Keratinocyte (primary cell): ENCODE measurements at regions not wholly inside any gene's neighbourhood (a gene's known extent, or its start where the extent isn't known, plus 50 kb on each side); places are given as distances from the start of the nearest gene placed in this dataset.

Experiments used
- DNase-seq: peaks from one replicate; pipeline ENCODE4 v3.0.0-alpha.2; 2011; ENCODE audit warnings: low read depth, missing footprints, low spot score
- FAIRE-seq: peaks from 2 replicates; lab custom pipeline; 2011; peaks lifted over from hg19 to GRCh38; lab: Jason Lieb, UNC
- H2AFZ ChIP-seq: 2 replicates; pipeline ENCODE4 v1.6.0; 2012; ENCODE audit warnings: low read length, control low read depth, inconsistent platforms; ENCODE audit not compliant: control insufficient read depth
- H3K27ac ChIP-seq: 2 replicates; pipeline ENCODE4 v1.5.1; 2011; ENCODE audit warnings: low read length; ENCODE audit not compliant: control insufficient read depth, insufficient read depth
- H3K27me3 ChIP-seq: 3 replicates; pipeline ENCODE4 v1.6.0; 2011; ENCODE audit warnings: low read length; ENCODE audit not compliant: control insufficient read depth, insufficient read depth; ENCODE audit errors: extremely low read depth
- H3K36me3 ChIP-seq, 2 experiments: 2 replicates in 1 of 2; 3 replicates in 1 of 2; pipeline ENCODE4 v1.5.1; 2011; ENCODE audit warnings: low read length in 2 of 2, mild to moderate bottlenecking in 1 of 2; ENCODE audit not compliant: control insufficient read depth in 2 of 2, insufficient read depth in 2 of 2; ENCODE audit errors: extremely low read depth in 1 of 2
- H3K4me1 ChIP-seq: 3 replicates; pipeline ENCODE4 v1.5.1; 2011; ENCODE audit warnings: low read length; ENCODE audit not compliant: control insufficient read depth, insufficient read depth; ENCODE audit errors: extremely low read depth
- H3K4me2 ChIP-seq: 3 replicates; pipeline ENCODE4 v1.6.0; 2011; ENCODE audit warnings: low read depth, low read length; ENCODE audit not compliant: control insufficient read depth, insufficient read depth; ENCODE audit errors: extremely low read depth
- H3K4me3 ChIP-seq, 3 experiments: fragments of 200-600 bp in 1 of 3; sonication (generic) in 1 of 3; 2 replicates in 2 of 3; 3 replicates in 1 of 3; pipeline ENCODE4 v1.5.1; 2011 to 2016; ENCODE audit warnings: low read length in 3 of 3, mild to moderate bottlenecking in 3 of 3, control low read depth in 2 of 3, inconsistent platforms in 1 of 3, low read depth in 1 of 3, mixed read lengths in 1 of 3, mixed run types in 1 of 3, moderate library complexity in 1 of 3; ENCODE audit not compliant: control insufficient read depth in 2 of 3, insufficient read depth in 2 of 3; ENCODE audit errors: extremely low read depth in 1 of 3
- H3K79me2 ChIP-seq: 2 replicates; pipeline ENCODE4 v1.6.0; 2012; ENCODE audit warnings: low read length; ENCODE audit not compliant: control insufficient read depth, insufficient read depth
- H3K9ac ChIP-seq: 3 replicates; pipeline ENCODE4 v1.6.0; 2011; ENCODE audit warnings: low read length; ENCODE audit not compliant: control insufficient read depth, insufficient read depth; ENCODE audit errors: extremely low read depth
- H3K9me1 ChIP-seq: 3 replicates; pipeline ENCODE4 v1.6.0; 2011; ENCODE audit warnings: low read length; ENCODE audit not compliant: control insufficient read depth, insufficient read depth; ENCODE audit errors: extremely low read depth
- H3K9me3 ChIP-seq: 2 replicates; pipeline ENCODE4 v1.5.1; 2012; ENCODE audit warnings: low read depth, low read length; ENCODE audit not compliant: control insufficient read depth
- H4K20me1 ChIP-seq: 3 replicates; pipeline ENCODE4 v1.6.0; 2011; ENCODE audit warnings: low read length; ENCODE audit not compliant: control insufficient read depth, insufficient read depth; ENCODE audit errors: extremely low read depth
- EZH2 ChIP-seq: IDR thresholded peaks from one replicate; pipeline ENCODE4 v1.6.1; 2012; ENCODE audit warnings: inconsistent platforms, mild to moderate bottlenecking, low read length, moderate library complexity
- dilution Hi-C: fragments of 300-500 bp; cut with MboI; formaldehyde crosslinking; loops from one replicate; pipeline ENCODE4 v1.7.0; 2020; ENCODE audit warnings: low sequenced_read_pairs; ENCODE audit not compliant: extremely low pct_ligation_motif_present
- TF ChIP-seq, protein P1 (sequence below), 3 experiments: IDR thresholded peaks in 1 of 3; conservative IDR thresholded peaks in 1 of 3; optimal IDR thresholded peaks in 1 of 3; 2 replicates in 2 of 3; 3 replicates in 1 of 3; pipeline versions ENCODE3 to v1.5.1; 2011; ENCODE audit warnings: low read length in 3 of 3, mild to moderate bottlenecking in 3 of 3, moderate library complexity in 2 of 3, control low read depth in 1 of 3, inconsistent platforms in 1 of 3; ENCODE audit not compliant: insufficient read depth in 2 of 3; ENCODE audit errors: extremely low read depth in 1 of 3

DNA sequence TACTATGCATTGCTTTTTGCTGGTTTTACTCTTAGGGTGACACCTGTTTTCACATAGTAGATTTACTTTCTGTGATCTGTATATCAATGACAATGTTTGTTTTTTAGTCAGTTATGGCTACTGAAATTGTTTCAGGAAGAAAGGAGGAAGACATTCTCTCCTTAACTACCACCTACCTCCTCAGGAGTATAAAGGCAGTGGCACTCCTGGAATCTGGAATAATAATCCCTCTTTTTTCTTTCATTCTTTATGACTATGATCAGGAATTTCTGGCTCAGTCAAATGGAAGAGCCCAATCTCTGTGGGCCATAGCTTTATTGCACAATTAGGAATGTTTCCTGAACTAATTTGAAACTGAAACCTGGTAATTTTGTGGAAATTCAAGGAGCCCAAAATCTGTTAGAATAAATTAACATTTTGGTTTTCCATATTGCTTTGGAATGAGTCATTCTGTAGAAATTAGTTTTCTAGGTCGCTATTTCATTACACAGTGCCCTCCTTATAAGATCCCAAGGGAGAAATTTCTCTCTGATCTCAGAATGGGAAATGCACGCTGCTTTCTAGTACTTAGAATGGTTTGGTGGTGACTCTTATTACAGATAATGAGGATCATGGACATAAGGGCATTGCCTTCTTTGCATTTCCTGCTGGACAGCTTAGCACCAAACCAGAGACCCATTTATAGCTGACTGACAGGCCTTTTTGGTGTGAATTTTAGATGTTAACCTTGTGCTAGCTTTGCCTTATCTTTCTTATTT, 95.3 kb upstream of the VLDLR start:
- no peak for TF ChIP-seq EZH2
- Histone ChIP-seq H3K27me3 (no peaks in the 10 kb centered on the region), H3K9me1 (no peaks in the 10 kb centered on the region), H4K20me1 (no peaks in the 10 kb centered on the region), H3K9ac (no peak overlapping the region), H3K36me3 (no peaks in the 10 kb centered on the region), H3K4me1 (no peaks in the 10 kb centered on the region), H3K4me3 (no peak overlapping the region), H3K79me2 (no peaks in the 10 kb centered on the region), H3K4me2 (no peak overlapping the region), H3K9me3 (no peaks in the 10 kb centered on the region), H2AFZ (no peak overlapping the region), H3K27ac (no peak overlapping the region)
- no peak for DNase-seq
- no peak for FAIRE-seq
- dilution Hi-C loops: no loop called here

DNA sequence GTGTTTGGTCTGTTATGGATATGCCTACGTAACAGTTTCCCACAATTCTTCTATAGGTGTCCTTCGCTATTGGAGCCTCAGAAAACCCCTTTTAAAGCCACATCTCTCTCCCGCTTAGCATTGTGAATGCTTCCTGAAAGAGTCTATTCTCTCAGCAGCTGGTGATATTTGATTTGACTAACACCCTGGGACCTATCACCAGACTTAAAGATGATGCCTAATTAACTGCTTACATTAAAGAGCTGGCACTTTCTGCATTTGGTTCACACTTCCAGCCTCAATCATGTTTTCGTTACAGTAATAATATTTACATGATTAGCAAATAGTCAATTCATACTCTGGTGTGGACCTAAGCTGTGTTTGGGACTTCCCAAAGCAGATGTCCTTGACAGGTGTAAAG, 90.1 kb upstream of the VLDLR start:
- Histone ChIP-seq H3K4me1 (no peaks in the 10 kb centered on the region), H3K4me3 (no peak overlapping the region)

More for the DNA sequence above, 90.1 kb upstream of the VLDLR start:
- Histone ChIP-seq H3K9me3 (no peaks in the 10 kb centered on the region), H4K20me1 (no peaks in the 10 kb centered on the region), H2AFZ (no peak overlapping the region), H3K27me3 (no peaks in the 10 kb centered on the region), H3K27ac (no peak overlapping the region), H3K36me3 (no peaks in the 10 kb centered on the region), H3K4me2 (no peak overlapping the region), H3K79me2 (no peaks in the 10 kb centered on the region), H3K9ac (no peak overlapping the region), H3K9me1 (no peaks in the 10 kb centered on the region)
- FAIRE-seq (no peak), DNase-seq (no peak)
- dilution Hi-C loops: no loop called here
- TF ChIP-seq, protein P1, sequence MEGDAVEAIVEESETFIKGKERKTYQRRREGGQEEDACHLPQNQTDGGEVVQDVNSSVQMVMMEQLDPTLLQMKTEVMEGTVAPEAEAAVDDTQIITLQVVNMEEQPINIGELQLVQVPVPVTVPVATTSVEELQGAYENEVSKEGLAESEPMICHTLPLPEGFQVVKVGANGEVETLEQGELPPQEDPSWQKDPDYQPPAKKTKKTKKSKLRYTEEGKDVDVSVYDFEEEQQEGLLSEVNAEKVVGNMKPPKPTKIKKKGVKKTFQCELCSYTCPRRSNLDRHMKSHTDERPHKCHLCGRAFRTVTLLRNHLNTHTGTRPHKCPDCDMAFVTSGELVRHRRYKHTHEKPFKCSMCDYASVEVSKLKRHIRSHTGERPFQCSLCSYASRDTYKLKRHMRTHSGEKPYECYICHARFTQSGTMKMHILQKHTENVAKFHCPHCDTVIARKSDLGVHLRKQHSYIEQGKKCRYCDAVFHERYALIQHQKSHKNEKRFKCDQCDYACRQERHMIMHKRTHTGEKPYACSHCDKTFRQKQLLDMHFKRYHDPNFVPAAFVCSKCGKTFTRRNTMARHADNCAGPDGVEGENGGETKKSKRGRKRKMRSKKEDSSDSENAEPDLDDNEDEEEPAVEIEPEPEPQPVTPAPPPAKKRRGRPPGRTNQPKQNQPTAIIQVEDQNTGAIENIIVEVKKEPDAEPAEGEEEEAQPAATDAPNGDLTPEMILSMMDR (optimal IDR thresholded peaks at IDR 0.05 in 1 of 3, IDR thresholded peaks at IDR 0.05 in 1 of 3, conservative IDR thresholded peaks at IDR 0.05 in 1 of 3; ENCODE audit: extremely low read depth in 1 of 3, insufficient read depth in 2 of 3, low read length in 3 of 3): no peak
